GM12891 (cell line): ENCODE measurements at regions not wholly inside any gene's neighbourhood (a gene's known extent, or its start where the extent isn't known, plus 50 kb on each side); places are given as distances from the start of the nearest gene placed in this dataset.

Experiments
- DNase-seq: peaks from one replicate; pipeline ENCODE4 v3.0.0; 2011; ENCODE audit warnings: low spot score; ENCODE audit not compliant: insufficient read length
- FAIRE-seq: peaks from 2 replicates; lab custom pipeline; 2011; peaks lifted over from hg19 to GRCh38; lab: Jason Lieb, UNC
- PAX5 ChIP-seq: IDR thresholded peaks from 2 replicates; pipeline ENCODE4 v1.6.1; 2011; ENCODE audit warnings: low read length, moderate library complexity, mild to moderate bottlenecking; ENCODE audit not compliant: insufficient read depth, severe bottlenecking
- POLR2A ChIP-seq: IDR thresholded peaks from 2 replicates; pipeline ENCODE4 v1.6.1; 2011; ENCODE audit warnings: low read depth, low read length, control low read depth
- POLR2AphosphoS5 ChIP-seq: IDR thresholded peaks from 2 replicates; pipeline ENCODE4 v1.6.1; 2011; ENCODE audit warnings: low read depth, low read length, control low read depth
- POU2F2 ChIP-seq: IDR thresholded peaks from 2 replicates; pipeline ENCODE4 v1.6.1; 2011; ENCODE audit warnings: low read depth, mild to moderate bottlenecking, control low read depth, low read length, moderate library complexity
- SPI1 ChIP-seq: IDR thresholded peaks from 2 replicates; pipeline ENCODE4 v1.6.1; 2011; ENCODE audit warnings: low read depth, low read length, control low read depth
- TAF1 ChIP-seq: IDR thresholded peaks from 2 replicates; pipeline ENCODE4 v1.6.1; 2011; ENCODE audit warnings: low read depth, low read length, control low read depth

- DNase-seq (no peak), FAIRE-seq (no peak)
- TF ChIP-seq SPI1 (no peak), POLR2A (no peak), POLR2AphosphoS5 (no peak), PAX5 (no peak), TAF1 (no peak), POU2F2 (no peak)
Measured at GRCh38 chr5:174816858-174817257, 92.5 kb downstream of the MSX2 start.

DNA sequence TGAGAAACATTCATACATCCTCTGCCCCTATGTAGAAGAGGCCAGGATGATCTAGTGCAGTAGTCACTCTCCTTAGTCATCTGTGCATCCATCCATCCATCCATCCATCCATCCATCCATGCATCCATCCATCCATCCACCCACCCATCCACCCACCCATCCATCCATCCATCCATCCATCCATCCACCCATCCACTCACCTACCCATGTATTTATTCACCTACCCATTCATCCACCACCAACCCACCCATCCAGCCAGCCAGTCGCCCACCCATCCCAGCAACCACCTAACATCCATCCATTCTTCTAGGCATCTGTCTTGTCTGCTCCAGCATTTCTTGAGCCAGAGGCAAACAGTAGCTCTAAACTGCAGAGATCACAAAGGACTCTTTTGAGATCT, 87.1 kb downstream of the MSX2 start:
- FAIRE-seq (no peak), DNase-seq (no peak)
- TF ChIP-seq SPI1, result no peak
- no peak for TF ChIP-seq PAX5
- no peak for TF ChIP-seq POLR2A
- TF ChIP-seq TAF1, result no peak
- no peak for TF ChIP-seq POLR2AphosphoS5
- no peak for TF ChIP-seq POU2F2

DNA sequence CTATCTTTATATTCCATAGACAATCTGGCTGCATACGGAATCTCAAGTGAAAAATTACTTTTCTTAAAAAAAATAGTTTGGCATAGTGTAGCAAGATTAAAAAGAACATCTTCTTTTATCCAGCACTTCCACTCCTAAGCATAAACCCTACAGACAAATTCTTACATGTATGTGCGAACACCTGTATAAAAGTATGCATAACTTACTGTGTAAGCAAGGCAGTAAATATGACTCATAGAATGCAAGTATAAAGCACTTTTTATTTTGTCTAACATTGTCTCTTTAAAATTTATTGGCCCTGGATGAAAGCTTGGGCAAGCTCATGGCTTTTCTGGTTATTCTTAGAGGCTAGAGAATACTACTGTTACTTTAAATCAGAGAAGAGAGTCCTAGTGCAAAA, 86.4 kb downstream of the MSX2 start:
- DNase-seq (no peak), FAIRE-seq (no peak)
- no peak for TF ChIP-seq PAX5
- TF ChIP-seq POLR2A, result no peak
- TF ChIP-seq POU2F2, result no peak
- TF ChIP-seq TAF1, result no peak
- no peak for TF ChIP-seq POLR2AphosphoS5
- no peak for TF ChIP-seq SPI1

DNA sequence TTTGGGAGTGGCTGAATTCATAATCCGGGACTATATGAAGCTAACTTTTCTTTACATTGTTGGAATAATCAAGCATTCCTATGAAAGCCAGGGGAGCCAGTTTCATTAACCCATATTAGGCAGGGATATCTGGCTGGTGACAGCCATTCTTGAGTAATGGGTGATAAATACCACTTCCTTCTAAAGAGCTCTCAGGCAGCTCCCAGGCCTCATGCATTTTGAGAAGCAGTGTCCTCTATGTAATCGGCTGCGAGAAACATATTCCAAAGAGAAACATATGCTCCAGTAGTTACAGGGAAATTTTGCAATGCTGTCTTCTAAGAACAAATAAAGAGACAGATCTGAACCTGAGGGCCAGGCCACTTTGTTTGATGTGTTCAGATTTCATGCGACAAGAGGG, 83.1 kb downstream of the MSX2 start:
- DNase-seq (no peak), FAIRE-seq (no peak)
- no peak for TF ChIP-seq POLR2A
- no peak for TF ChIP-seq POU2F2
- TF ChIP-seq POLR2AphosphoS5, result no peak
- TF ChIP-seq PAX5, result no peak
- TF ChIP-seq TAF1, result no peak
- no peak for TF ChIP-seq SPI1

- TF ChIP-seq TAF1 (no peak), SPI1 (no peak), POLR2A (no peak), POLR2AphosphoS5 (no peak), PAX5 (no peak), POU2F2 (no peak)
- no peak for DNase-seq
- FAIRE-seq, result no peak
Measured at GRCh38 chr5:174806729-174807128, 82.3 kb downstream of the MSX2 start.

DNA sequence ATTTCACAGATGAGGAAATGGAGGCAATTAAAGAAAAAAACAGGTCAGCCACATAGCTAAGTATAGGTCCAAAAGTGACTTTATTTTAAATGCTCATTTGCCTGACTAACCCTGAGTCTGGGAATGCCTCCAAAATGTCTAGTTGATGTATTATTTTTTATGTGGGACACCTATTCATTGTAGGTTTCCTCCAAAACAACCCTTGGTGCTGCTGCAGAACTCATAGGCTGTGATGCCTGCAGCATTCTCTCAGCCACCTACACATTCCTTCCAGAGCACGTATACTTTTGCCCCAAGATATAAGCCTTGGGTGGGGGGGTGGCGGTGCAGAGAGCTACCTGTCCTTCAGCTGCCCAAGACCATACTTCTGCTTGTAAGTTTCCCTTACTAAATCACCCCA, 77.4 kb downstream of the MSX2 start:
- TF ChIP-seq TAF1, result no peak
- TF ChIP-seq PAX5, result no peak
- TF ChIP-seq POU2F2, result no peak
- TF ChIP-seq POLR2A, result no peak
- no peak for TF ChIP-seq SPI1
- TF ChIP-seq POLR2AphosphoS5, result no peak
- no peak for FAIRE-seq
- no peak for DNase-seq

DNA sequence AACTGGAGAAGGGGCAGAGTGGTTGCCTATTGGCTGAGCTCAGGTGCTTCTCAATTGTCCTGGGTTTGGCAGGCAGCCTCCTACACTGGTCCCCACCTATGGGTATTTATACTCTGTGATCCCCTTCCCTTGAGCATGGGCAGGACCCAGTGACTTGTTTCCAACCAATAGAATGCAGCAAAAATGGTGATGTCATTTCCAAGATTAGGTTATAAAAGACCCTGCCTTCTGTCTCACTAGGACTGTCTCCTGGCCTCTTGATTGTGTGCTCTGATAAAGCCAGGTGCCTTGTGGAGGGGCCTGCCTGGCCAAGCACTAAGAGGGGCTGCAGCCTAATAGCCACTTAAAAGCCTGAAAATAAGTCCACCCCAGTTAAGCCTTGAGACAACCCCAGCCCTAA, 76.1 kb downstream of the MSX2 start:
- DNase-seq (no peak), FAIRE-seq (no peak)
- TF ChIP-seq TAF1 (no peak), POU2F2 (no peak), SPI1 (no peak), PAX5 (no peak), POLR2A (no peak), POLR2AphosphoS5 (no peak)

GRCh38 chr5:174799121-174799520, 74.7 kb downstream of the MSX2 start:
- FAIRE-seq (no peak), DNase-seq (no peak)
- TF ChIP-seq POLR2A (no peak), PAX5 (no peak), TAF1 (no peak), SPI1 (no peak), POU2F2 (no peak), POLR2AphosphoS5 (no peak)

DNA sequence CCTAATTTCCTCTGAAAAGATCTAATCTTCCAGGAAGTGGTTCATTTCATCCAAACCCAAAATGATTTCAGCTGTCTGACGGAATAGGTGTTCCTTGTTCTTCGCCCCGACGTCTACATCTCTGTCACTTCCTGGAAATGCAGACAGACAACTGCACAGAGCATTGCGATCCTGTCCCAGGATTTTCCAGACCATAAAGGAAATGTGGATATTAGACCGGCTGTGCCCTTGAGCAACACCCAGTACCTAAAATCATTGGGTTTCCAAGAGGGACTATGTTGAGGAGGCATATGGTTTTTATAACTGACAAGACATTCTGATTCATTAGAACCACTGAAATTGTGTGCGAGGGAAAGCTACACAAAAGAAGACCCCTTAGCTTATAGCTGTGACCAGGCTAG, 74.2 kb downstream of the MSX2 start:
- DNase-seq (no peak), FAIRE-seq (no peak)
- no peak for TF ChIP-seq POLR2A
- TF ChIP-seq PAX5, result no peak
- TF ChIP-seq POU2F2, result no peak
- TF ChIP-seq POLR2AphosphoS5, result no peak
- TF ChIP-seq SPI1, result no peak
- TF ChIP-seq TAF1, result no peak

- no peak for TF ChIP-seq SPI1
- TF ChIP-seq POLR2A, result no peak
- no peak for TF ChIP-seq PAX5
- TF ChIP-seq POU2F2, result no peak
- TF ChIP-seq POLR2AphosphoS5, result no peak
- TF ChIP-seq TAF1, result no peak
- DNase-seq (no peak), FAIRE-seq (no peak)
Measured at GRCh38 chr5:174796711-174797192, 72.4 kb downstream of the MSX2 start.
